Stimulated activated CD4-positive, alpha-beta T cell treated with anti-CD3 and anti-CD28 coated beads, Interleukin-15, amount 100 ng/mL, for 48 hours (primary cell): ENCODE measurements at regions not wholly inside any gene's neighbourhood (a gene's known extent, or its start where the extent isn't known, plus 50 kb on each side); places are given as distances from the start of the nearest gene placed in this dataset.
"Not testable (repeated sequence)": the region's sequence is repeated elsewhere in the genome, so short reads cannot be mapped to it uniquely, and the experiment has no call there.

ENCODE experiments used
- DNase-seq, 2 donors: peaks; one replicate each; pipeline ENCODE4 v3.0.0-alpha.2; 2020; ENCODE audit warnings: low read depth in 2 of 2

DNA sequence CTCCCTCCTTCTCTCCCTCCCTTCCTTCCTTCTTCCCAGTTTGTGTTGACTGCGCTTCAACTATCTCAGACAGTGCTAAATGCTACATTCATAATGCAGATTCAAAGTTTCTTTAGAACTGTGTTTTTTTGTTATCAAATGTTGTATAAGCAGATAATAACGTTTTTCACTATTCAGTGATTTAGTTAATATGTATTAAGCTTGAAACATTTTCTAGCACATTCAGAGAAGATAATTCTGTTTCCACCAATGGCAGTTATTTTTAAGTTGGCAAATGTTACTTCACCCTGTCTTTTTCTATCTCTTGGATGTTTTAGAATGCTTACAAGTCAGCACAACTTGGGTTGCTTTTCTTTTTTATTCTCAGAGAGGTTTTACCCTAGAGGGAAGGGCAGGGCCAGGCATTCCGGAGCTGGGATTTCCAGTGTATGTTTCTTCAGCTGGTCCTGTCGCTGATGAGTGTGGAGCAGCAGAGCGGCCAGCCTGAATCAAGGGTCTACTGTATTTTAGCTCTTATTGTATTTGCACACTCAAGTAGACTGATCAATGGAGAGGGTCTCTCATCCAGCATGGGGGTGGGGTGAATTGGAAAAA lies 162.3 kb upstream of the ARHGAP20 start:
- DNase-seq: no peak

DNA sequence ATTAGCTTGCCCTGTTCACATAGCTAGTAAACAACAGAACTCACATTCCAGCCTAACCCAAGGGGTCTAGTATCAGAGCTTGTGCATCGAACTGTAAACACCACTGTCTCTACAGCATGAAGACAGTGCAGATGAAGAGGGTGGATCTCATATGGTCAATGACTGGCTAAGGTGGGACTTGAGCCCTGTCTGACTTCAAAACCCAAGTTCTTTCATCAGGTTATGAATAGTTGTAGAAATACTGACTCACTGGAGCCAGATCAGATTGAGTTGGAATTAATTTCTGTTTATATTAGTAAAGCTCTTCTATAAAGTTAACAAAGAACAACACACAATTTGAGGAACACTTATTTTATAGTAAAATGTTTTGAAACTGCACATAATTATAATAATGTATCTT lies 161.7 kb upstream of the ARHGAP20 start:
- DNase-seq: no peak

DNA sequence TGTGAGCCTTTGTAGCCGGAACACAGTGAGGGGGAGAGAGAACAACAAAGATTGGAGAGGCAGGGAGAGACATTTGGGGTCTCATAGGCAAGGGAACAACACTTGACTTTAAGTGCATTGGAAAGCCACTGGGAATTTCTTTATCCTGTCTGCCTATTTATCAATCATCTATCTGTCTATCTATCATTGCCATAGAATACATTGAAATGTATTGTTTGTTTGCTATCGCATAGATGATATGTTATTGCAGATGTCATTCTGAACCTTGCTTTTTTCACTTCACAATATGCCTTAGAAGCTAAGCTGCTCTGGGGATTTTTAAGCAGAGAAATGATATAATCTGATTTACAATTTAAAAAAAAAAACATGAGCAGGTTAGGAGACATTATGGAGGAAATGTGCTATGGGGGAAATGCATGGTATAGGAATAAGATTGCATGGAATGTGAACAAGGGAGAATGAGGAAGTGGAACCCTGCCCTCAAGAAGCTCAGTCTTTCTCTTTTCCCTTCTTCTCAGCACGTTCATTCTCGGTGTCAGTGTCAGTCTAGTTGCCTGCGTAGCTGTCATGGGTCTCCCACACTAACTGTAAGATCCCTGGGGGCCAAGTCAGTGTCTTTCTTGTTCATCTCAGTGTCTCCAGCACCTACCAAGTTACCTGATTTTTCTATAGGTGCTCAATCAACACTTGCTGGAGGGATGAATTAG lies 158.7 kb upstream of the ARHGAP20 start:
- no peak for DNase-seq

DNA sequence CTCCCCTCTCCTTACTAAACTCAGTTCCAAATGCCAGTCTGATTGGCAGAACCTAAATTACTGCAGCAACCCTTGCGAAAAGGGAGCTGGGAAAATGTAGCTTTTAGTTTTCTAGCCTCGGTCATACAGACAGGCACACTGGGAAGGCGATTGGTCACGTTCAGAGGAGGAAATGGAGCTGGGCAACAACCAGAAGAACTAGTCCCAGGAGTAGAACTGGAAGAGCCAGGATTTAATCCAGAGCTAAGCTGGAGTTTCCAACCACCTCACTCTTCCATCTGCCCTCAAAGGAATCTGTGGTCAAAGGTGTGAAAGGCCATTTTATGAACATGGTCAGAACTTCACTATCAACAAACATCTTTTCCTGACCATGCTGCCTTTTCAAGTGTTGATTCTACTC lies 155.7 kb upstream of the ARHGAP20 start:
- no peak for DNase-seq

DNA sequence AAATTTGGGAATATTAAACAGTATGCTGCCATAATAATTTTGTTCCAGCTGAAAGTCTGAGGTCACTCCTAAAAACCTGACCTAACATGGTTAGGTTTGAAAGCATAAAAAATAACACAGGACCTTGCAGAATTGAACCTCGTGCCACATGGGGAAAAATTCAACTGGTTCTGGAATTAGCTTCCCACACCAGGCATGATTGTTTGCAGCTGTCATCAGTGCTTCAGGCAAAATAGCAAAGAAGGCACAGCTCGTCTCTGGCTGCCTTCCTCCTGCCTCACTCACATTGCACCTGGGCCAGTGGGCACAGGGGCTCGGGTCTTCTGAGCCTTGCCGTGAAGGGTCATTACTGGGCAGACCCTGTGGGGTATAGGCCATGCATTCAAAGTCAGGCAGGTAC lies 153.8 kb upstream of the ARHGAP20 start:
- no peak for DNase-seq

DNA sequence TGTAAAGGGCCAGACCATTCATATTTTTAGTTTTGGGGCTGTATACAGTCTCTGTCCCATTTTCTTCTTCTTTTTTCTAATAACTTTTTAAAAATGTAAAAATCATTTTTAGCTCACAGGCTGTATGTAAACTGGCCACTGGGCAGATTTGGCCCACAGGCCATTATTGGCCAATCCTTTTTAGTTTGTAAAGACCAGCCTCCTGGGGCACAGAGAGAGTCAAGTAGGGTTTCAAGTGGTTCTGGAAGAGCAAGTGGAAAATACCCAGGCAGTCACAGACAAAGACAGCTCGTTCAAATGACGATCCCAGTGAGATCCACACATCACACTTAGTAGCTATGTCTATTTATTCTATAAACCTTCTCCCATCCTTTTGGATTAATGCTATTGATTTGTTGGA lies 150.2 kb upstream of the ARHGAP20 start:
- DNase-seq: no peak

DNA sequence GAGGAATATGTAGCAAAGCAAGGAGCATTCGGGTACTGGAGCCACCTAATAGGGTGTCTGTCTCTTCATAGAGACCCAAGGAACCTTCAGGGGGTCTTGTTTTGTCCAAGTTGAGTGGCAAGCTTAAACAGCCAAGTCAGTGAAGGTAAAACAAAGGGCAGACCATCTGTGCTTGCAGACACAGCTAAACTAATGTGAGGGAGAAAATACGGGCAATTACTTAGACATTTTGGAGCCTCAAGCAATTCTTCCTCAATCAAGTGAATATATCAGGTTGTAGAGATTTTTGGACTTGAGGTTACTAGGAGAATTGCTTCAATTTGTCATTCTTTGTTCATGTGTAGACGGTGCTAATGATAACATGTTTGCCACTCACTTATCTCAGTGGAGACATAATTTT lies 148.2 kb upstream of the ARHGAP20 start:
- DNase-seq: no peak

DNA sequence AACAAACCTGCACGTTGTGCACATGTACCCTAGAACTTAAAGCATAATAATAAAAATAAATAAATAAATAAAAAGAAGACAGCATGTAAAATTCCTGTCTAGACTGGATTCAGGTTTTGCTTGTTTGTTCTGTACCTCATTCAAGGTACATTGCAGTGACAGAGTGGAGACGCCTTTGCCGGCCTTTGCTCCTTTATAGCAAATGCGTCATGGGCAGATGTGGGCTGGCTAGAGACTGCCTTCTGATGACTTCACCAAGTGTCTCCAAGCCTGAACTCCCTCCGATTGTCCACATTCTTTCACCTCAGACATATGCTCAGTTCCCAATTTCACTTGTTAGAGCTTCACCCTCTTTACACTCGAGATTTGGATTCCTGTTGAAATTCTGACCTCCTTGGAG lies 147.8 kb upstream of the ARHGAP20 start:
- no peak for DNase-seq

DNA sequence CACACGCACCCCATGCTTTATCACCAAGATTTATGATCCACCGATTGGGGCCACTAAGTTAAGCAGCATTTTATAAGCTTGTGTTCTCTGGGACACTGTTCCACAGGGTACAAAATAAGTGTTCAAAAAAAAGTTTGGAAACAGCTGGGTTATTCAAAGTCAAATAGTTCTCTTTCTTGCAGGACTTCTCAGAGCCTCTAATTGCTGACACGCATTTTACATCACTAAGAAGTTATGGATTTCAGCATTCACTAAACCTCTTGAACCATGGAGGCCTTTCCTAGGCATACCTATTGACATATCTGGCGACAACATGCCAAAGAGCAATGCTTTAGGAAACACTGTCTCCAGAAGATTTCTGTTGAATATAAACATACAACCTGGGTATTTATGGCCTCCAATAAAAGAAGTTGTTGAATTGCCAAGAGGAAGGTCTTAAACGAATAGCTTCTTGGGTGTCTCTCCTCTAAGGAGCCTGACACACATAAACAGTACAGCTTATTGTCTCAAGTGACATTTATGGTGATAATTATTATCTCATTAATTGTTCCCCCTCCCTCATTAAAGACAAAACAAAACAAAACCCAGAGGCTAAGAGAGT lies 147.1 kb upstream of the ARHGAP20 start:
- no peak for DNase-seq

DNA sequence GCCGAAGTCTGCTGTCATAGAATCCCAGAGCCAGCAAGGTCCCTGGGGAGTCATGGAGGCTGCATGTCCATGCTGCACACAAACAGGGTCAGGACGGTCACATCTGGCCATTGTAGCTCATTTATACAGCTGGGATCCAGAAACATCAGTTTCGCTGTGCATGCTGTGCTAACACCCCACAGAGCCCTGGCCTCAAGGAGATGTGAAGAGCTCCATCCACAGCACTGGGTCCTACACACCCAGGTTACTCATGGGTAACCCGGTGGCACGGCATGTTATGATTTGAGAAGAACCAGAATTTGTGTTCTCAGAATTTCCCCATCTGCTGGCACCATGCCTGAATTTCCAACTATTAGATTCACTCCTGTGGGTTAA lies 146.3 kb upstream of the ARHGAP20 start:
- no peak for DNase-seq

DNA sequence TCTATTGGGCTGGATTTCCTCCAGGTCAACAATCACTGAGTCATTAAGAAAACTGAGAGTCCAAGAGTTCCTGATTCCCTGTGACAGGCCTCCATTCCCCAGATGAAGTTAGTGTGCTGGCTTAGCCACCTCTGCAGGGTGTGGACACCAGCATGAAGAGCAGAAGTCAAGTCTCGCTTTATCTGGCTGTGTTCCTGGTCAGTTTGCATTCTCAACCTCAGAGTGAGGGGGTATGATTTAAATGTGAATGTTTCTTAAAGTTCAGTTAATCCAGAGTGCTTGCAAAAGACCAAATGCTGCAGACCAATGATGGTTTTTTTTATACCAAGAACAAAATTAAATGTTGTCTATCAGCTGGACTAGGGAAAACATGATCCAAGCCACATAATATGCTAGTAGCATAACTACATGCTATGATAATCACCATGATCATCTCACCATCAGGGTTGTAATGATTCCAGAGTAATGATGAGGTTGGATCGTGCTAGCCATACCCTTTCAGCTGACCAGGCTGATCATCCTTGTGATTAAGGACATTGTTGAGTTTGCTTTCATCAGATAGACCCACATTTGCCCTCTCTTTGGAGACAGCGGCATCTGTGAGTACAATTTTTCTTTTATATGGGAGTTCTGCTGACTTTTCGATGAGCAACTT lies 145.8 kb upstream of the ARHGAP20 start:
- DNase-seq: no peak

DNA sequence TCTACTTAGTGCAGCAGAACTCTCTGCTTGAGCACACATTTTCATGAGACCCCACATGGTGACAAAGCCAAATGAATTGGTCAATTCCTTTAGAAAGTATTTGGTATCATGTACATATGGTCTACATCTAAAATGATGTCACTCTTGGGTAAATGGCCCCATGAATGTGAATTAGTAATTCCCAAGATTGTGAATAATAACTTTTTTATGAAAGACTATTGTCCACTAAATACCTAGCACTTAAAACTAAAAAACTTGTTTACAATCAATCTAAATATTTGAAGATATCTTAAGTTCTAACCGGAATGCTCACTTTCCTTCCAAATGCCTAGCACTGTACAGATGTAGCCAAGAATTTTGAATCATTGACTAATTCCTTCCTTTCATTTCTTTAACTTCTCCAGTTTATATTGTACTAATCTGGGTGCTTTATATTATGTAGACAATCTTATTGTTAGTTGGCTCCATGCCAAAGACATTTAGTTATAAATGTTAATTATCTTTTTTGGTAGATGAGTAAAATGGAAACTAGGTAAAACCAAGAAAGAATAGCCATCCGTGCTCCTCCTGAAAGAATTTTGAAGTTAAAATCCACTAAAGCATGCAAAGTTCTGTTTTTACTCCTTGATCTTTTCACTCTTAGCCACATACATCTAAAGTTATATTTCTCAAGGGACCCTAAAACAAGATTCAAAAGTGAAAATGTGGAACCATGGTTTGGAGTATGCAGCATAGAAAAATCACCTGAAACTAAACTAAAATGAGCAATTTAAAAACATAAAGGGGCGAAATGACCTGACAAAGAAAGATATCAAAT lies 145.0 kb upstream of the ARHGAP20 start:
- no peak for DNase-seq

DNA sequence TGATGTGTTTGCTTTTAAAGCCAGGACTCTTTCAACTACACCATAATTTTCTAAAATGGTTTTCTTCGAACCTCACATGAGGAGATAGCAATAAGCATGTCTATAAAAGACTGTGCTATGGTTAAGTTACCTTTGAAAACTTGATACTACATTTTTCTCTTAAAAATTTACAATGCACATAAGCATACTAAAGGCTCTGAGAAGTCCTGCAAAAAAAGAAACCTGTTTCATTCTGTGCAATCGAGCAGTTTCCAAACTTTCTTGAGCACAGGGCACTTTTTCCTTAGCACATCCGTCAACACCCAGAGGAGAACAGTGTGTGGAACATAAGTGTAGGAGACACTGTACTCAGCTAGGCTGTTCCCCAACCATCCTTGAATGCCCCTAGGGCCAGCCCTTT lies 144.1 kb upstream of the ARHGAP20 start:
- DNase-seq: no peak

DNA sequence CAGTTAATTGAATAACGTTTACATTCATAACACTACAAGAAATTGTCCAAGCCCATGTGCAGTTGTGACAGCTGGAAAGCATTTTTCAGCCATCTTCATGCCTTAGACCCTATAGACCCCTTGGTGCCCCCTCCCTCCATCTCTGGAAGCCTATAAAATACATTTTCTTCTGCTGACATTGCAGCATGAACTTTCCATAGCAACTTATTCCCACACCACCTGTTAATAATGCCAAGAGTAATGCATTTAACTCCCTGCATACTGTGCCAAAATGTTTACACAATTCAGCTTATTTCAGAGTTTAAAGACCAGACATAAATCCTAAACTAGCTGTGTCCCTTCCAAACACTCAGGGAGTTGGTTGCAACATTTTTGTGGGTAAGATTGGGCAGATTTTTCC lies 143.0 kb upstream of the ARHGAP20 start:
- no peak for DNase-seq

DNA sequence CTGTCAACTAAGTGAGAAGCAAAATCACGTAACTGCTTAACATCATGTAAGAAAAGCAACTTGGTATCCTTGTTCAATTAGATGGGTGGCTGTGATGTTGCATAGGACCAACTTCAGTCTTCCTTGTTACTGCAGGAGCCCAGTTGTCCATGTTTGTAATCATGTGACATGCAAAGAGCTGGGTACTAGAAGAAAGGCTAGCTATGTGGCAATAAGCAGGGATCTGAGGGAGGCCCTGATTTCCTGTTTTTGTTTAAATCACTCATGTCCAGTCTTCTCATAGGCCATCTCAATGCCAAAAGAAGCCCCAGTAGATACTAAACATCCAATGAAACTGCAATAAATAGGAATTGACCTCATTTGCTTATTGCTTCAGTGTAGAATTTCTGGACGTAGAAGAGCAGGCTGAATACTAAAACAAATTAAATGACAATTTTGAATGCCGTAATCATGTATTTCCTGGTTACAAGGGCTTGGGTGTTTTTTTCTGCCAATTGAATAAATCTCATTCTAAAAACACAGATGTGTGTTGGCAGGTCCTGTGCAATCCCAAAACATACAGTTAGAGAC lies 140.8 kb upstream of the ARHGAP20 start:
- DNase-seq: no peak

DNA sequence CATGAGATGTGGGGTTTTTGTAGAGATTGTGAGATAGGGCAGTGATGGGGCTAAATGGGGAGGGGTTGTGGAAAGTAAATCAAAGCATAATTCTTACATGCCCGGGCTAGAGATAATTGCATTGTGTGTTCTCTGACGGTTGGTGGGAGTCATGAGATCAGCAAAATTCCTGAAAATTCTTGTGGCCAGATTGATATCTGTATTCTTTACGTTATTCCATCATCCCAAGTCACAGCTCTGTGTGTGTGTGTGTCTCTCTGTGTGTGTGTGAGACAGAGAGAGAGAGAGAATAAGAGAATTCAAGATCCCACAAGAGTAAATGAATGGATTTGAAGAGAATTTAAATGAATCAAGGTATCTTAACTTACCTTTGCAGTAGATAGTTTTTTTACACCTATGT lies 138.6 kb upstream of the ARHGAP20 start:
- no peak for DNase-seq

DNA sequence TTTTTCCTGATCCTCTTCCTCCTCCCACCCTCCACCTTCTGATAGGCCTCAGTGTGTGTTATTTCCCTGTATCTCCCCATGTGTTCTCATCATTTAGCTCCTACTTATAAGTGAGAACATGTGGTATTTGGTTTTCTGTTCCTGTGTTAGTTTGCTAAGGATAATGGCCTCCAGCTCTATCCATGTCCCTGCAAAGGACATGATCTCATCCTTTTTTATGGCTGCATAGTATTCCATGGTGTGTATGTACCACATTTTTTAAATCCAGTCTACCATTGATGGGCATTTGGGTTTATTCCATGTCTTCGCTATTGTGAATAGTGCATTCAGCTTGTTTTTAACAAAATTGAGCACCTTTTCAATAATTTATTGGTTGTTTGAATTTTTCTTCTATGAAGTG lies 130.8 kb upstream of the ARHGAP20 start:
- DNase-seq: not testable (repeated sequence)

DNA sequence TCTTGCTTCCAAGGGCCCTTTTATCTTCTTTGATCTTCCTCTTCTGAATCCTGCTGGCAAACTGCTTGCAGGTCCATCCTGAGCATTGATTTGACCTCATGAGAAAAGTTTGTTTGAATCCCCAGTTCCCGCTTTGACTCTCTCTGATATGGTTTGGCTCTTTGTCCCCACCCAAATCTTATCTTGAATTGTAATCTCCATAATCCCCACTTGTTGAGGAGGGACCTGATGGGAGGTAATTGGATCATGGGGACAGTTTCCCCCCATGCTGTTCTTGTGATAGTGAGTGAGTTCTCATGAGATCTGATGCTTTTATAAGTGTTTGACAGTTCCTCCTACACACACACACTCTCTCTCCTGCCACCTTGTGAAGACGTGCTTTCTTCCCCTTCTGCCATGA lies 126.6 kb upstream of the ARHGAP20 start:
- DNase-seq: no peak

DNA sequence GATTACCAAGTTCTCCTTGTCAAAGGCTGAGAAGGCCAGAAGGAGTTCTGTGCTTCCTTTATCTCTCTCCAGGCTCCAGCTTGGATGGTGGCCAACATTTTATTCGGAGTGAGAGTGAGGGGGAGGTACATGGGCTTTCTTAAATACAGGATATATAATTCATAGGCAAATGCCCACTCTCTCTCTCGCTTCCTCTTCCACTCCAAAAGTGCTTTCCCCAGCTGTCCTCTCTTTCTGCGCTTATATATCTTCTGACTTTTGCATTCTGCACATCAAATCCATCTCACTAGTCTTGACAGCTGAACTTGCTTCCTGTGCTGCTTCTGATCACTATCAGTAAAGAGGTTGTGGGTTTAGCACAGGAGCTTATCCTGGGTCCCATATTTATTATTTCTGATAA lies 125.4 kb upstream of the ARHGAP20 start:
- DNase-seq: no peak

DNA sequence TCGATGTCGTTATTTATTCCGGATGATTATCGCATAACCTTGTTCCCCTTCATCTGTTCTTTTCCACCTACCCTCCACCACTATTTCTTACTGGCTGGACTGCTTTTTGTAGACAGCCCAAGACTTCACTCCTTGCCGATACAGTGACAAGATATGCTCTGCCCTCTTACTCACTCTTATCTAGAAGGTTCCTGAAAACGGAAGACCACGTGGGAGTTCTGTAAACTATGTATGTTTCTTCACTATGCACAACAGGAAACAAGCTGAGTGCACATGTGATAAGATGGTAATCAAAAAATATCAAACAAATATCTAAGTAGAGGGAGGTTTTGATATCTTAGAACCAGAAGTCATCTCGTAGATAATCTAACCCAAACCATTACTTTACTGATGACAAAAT lies 122.9 kb upstream of the ARHGAP20 start:
- no peak for DNase-seq

DNA sequence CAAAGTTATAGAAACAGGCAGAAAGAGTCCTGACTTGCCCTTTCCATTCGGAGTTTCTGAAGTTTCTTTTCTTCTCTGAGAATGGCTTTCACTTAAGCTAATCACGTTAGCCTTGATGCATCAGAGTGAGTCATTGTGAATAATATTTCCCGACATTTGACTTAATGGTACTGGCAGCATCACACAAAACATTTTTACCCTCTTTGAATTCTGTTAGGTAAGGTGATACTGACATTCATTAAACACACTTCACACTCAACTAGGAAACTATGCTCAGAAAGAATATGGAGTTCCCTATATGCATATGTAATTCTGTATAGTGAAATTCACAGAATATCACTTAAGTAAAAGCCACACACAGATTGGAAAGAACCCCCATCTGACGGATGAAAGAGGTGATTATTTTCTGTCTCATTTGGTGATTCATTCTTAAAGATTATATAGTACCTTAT lies 120.8 kb upstream of the ARHGAP20 start:
- no peak for DNase-seq

DNA sequence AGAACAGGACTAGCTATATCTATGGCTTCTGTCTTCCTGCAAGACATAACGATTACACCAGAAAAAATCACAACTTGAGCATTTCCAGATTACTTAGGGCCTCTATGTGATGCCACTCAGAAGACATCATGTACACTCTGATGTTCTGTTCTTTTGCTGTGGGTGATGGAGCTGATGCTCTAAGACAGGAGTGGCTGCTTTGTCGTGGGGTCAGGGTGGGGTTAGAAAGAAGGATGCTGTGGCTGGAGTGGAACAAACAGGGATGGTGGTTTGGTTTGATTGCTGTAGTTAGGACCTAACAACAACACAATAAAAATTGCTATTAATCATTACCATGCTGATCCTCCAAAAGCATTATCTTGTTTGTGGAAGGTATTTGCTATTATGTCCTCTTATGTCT lies 120.3 kb upstream of the ARHGAP20 start:
- DNase-seq: no peak
